Panc1 (cell line): ENCODE measurements at regions not wholly inside any gene's neighbourhood (a gene's known extent, or its start where the extent isn't known, plus 50 kb on each side); places are given as distances from the start of the nearest gene placed in this dataset.

Source experiments
- ATAC-seq: fragments of 200-7000 bp; cut with Tn5 transposase; 2 replicates; pipeline ENCODE4 v1.9.1; 2020; ENCODE audit warnings: mild to moderate bottlenecking, moderate library complexity
- BruUV-seq: library from RNA; stranded (reverse); fragments of 400-500 nt; replicated peaks from 2 replicates; lab custom pipeline; 2021; lab: Mats Ljungman, UMichigan
- CTCF ChIA-PET: fragments of 300-600 bp; sonication (Branson Sonifier 250); formaldehyde crosslinking; loops from one replicate; lab custom pipeline; 2022; ENCODE audit warnings: antibody characterized with exemption; lab: Charles Lee
- POLR2A ChIA-PET: fragments of 300-600 bp; sonication (Branson Sonifier 250); formaldehyde crosslinking; loops from one replicate; lab custom pipeline; 2022; ENCODE audit warnings: antibody characterized with exemption; lab: Charles Lee
- DNase-seq: peaks from one replicate; pipeline ENCODE4 v3.0.0-alpha.2; 2010; ENCODE audit warnings: low read depth, low spot score
- H3K27ac ChIP-seq: 2 replicates; pipeline ENCODE4 v1.5.1; 2011; ENCODE audit warnings: mild to moderate bottlenecking, low read length, inconsistent platforms
- H3K27me3 ChIP-seq: fragments of 200-500 bp; sonication (Bioruptor generic); 2 replicates; pipeline ENCODE4 v1.6.0; 2014; ENCODE audit warnings: low read length, inconsistent platforms; ENCODE audit not compliant: control insufficient read depth, insufficient read depth
- H3K36me3 ChIP-seq: fragments of 200-500 bp; sonication (Bioruptor generic); 2 replicates; pipeline ENCODE4 v1.5.1; 2014; ENCODE audit warnings: inconsistent platforms, mild to moderate bottlenecking, low read length, moderate library complexity; ENCODE audit not compliant: control insufficient read depth, insufficient read depth
- H3K4me1 ChIP-seq: 2 replicates; pipeline ENCODE4 v1.5.1; 2011; ENCODE audit warnings: inconsistent platforms, mild to moderate bottlenecking, low read length, moderate library complexity; ENCODE audit not compliant: control insufficient read depth, insufficient read depth
- H3K4me3 ChIP-seq, 2 experiments: 2 replicates each; pipeline ENCODE4 v1.5.1; 2011 to 2012; ENCODE audit warnings: low read depth in 2 of 2, low read length in 2 of 2, mild to moderate bottlenecking in 2 of 2, inconsistent platforms in 1 of 2, moderate library complexity in 1 of 2
- H3K9me3 ChIP-seq: fragments of 200-500 bp; sonication (Bioruptor generic); 2 replicates; pipeline ENCODE4 v1.5.1; 2014; ENCODE audit warnings: low read depth, mild to moderate bottlenecking, inconsistent platforms, low read length, moderate library complexity; ENCODE audit not compliant: control insufficient read depth, insufficient read depth
- POLR2AphosphoS5 ChIP-seq: IDR thresholded peaks from 2 replicates; pipeline ENCODE4 v1.6.1; 2012; ENCODE audit warnings: mild to moderate bottlenecking, low read depth, low read length, moderate library complexity
- SIN3A ChIP-seq: IDR thresholded peaks from 2 replicates; pipeline ENCODE4 v1.6.1; 2012; ENCODE audit warnings: low read depth, mild to moderate bottlenecking, low read length, moderate library complexity, borderline replicate concordance; ENCODE audit not compliant: insufficient read depth
- TCF7L2 ChIP-seq: IDR thresholded peaks from 2 replicates; pipeline ENCODE4 v1.6.1; 2011; ENCODE audit warnings: mild to moderate bottlenecking, low read depth, low read length, inconsistent platforms
- in situ Hi-C: cut with HindIII; loops from 2 replicates; pipeline ENCODE4 v1.10.0; 2016; ENCODE audit warnings: low sequenced_read_pairs, low pct_unique_long_range_greater_than_20kb
- intact Hi-C: fragments of 100-400 bp; cut with micrococcal nuclease; formaldehyde crosslinking; loops from one replicate; pipeline ENCODE4 v1.10.0; 2022; ENCODE audit not compliant: unreplicated experiment
- TF ChIP-seq, protein P1 (sequence below): fragments of 450-650 bp; IDR thresholded peaks from 2 replicates; pipeline ENCODE4 v1.5.1; 2017; ENCODE audit warnings: mild to moderate bottlenecking
- TF ChIP-seq, protein P2 (sequence below), 2 experiments: IDR thresholded peaks; 2 replicates each; pipeline ENCODE4 v1.6.1; 2011 to 2012; ENCODE audit warnings: low read depth in 2 of 2, control low read depth in 1 of 2, low read length in 1 of 2, mild to moderate bottlenecking in 1 of 2, moderate library complexity in 1 of 2; ENCODE audit not compliant: insufficient read depth in 1 of 2

DNA sequence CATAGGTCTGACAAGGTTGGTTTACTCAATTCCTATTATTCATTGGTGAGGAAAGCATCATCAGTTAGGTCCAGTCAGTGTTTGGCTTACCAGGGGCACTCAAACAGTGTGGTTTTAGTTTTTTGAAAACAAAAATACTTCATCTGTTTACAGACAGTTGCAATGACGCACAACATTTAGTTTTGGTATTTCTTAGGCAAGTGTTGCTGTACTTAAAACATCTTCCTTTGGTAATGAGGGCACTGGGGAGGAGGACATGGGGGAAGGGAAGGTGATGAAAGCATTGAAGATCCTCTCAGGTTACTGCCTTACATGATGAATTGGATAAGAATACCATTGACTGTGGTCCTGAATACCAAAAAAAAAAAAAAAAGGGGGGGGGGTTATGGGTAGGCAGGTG is 93.7 kb upstream of the MAOA start:
- TF ChIP-seq, protein P1, sequence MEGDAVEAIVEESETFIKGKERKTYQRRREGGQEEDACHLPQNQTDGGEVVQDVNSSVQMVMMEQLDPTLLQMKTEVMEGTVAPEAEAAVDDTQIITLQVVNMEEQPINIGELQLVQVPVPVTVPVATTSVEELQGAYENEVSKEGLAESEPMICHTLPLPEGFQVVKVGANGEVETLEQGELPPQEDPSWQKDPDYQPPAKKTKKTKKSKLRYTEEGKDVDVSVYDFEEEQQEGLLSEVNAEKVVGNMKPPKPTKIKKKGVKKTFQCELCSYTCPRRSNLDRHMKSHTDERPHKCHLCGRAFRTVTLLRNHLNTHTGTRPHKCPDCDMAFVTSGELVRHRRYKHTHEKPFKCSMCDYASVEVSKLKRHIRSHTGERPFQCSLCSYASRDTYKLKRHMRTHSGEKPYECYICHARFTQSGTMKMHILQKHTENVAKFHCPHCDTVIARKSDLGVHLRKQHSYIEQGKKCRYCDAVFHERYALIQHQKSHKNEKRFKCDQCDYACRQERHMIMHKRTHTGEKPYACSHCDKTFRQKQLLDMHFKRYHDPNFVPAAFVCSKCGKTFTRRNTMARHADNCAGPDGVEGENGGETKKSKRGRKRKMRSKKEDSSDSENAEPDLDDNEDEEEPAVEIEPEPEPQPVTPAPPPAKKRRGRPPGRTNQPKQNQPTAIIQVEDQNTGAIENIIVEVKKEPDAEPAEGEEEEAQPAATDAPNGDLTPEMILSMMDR: no peak
- TF ChIP-seq SIN3A: no peak
- TF ChIP-seq, protein P2, sequence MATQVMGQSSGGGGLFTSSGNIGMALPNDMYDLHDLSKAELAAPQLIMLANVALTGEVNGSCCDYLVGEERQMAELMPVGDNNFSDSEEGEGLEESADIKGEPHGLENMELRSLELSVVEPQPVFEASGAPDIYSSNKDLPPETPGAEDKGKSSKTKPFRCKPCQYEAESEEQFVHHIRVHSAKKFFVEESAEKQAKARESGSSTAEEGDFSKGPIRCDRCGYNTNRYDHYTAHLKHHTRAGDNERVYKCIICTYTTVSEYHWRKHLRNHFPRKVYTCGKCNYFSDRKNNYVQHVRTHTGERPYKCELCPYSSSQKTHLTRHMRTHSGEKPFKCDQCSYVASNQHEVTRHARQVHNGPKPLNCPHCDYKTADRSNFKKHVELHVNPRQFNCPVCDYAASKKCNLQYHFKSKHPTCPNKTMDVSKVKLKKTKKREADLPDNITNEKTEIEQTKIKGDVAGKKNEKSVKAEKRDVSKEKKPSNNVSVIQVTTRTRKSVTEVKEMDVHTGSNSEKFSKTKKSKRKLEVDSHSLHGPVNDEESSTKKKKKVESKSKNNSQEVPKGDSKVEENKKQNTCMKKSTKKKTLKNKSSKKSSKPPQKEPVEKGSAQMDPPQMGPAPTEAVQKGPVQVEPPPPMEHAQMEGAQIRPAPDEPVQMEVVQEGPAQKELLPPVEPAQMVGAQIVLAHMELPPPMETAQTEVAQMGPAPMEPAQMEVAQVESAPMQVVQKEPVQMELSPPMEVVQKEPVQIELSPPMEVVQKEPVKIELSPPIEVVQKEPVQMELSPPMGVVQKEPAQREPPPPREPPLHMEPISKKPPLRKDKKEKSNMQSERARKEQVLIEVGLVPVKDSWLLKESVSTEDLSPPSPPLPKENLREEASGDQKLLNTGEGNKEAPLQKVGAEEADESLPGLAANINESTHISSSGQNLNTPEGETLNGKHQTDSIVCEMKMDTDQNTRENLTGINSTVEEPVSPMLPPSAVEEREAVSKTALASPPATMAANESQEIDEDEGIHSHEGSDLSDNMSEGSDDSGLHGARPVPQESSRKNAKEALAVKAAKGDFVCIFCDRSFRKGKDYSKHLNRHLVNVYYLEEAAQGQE (IDR thresholded peaks at IDR 0.05; ENCODE audit: insufficient read depth in 1 of 2, low read depth in 2 of 2, low read length in 1 of 2): no peak
- no peak for TF ChIP-seq POLR2AphosphoS5
- no peak for TF ChIP-seq TCF7L2
- H3K9me3 ChIP-seq: no peaks in the 10 kb centered on the region
- H3K36me3 ChIP-seq: no peaks in the 10 kb centered on the region
- no peaks in the 10 kb centered on the region for H3K27me3 ChIP-seq
- in situ Hi-C loops (no loop called here), intact Hi-C loops (no loop called here)
- ATAC-seq: no peak
- ChIA-PET CTCF (no interaction called here), POLR2A (no interaction called here)
- no peaks in the 10 kb centered on the region for H3K4me1 ChIP-seq
- no peak overlapping the region for H3K4me3 ChIP-seq
- BruUV-seq: no TSS peak
- no peak overlapping the region for H3K27ac ChIP-seq
- no peak for DNase-seq

DNA sequence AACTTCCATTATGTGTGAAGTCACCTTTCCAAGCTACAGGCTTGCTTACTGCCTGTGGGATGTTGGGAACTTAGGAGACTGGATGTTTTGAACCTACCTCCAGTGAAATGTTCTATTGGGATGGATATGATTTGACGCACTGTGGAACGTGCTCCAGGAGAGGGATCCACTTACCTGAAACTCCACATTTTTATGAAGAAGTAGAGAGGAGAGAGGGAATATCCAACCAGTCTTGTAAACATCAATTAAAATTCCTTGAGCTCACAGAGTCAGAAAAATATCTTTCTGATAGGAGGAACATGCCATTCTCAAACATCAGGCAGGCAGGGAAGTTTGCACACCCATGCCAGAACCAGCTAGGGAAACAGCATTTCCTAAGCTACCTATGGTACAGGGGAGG is 91.1 kb upstream of the MAOA start:
- intact Hi-C loops: no loop called here
- no TSS peak for BruUV-seq
- DNase-seq (no peak), ATAC-seq (no peak)
- Histone ChIP-seq H3K9me3 (no peaks in the 10 kb centered on the region), H3K36me3 (no peaks in the 10 kb centered on the region), H3K27ac (no peak overlapping the region), H3K4me1 (no peaks in the 10 kb centered on the region), H3K4me3 (no peak overlapping the region), H3K27me3 (no peaks in the 10 kb centered on the region)
- in situ Hi-C loops: no loop called here
- TF ChIP-seq TCF7L2: no peak
- TF ChIP-seq, protein P2 (IDR thresholded peaks at IDR 0.05; ENCODE audit: insufficient read depth in 1 of 2, low read depth in 2 of 2, low read length in 1 of 2): no peak
- POLR2A ChIA-PET: no interaction called here
- CTCF ChIA-PET: no interaction called here
